Naive thymus-derived CD8-positive, alpha-beta T cell (primary cell): ENCODE measurements at regions not wholly inside any gene's neighbourhood (a gene's known extent, or its start where the extent isn't known, plus 50 kb on each side); places are given as distances from the start of the nearest gene placed in this dataset.

ENCODE experiments used
- ATAC-seq, 2 donors: fragments of 150-1000 bp; cut with Tn5 transposase in 1 of 2; sonication (Bioruptor Pico), chemical (Tn5 transposase) in 1 of 2; 1 replicate in 1 of 2; 2 replicates in 1 of 2; pipeline ENCODE4 v1.10.0; 2021; ENCODE audit warnings: mild to moderate bottlenecking in 2 of 2, moderate library complexity in 2 of 2
- POLR2A ChIA-PET: fragments of 350-600 bp; sonication (Branson Sonifier 250); formaldehyde crosslinking; loops from one replicate; lab custom pipeline; 2021; ENCODE audit warnings: antibody characterized with exemption; lab: Charles Lee
- DNase-seq, 10 donors: peaks; one replicate each; pipeline versions ENCODE4 v3.0.0 to v3.0.0-alpha.2; 2020 to 2022
- H3K27ac Mint-ChIP-seq, 10 donors: one replicate each; pipeline ENCODE4 v1.8.0; 2020 to 2022; ENCODE audit warnings: mild to moderate bottlenecking in 10 of 10, mixed read lengths in 10 of 10, moderate library complexity in 4 of 10, inconsistent platforms in 1 of 10
- H3K27me3 Mint-ChIP-seq, 5 donors: one replicate each; pipeline ENCODE4 v1.8.0; 2021 to 2022; ENCODE audit warnings: mixed read lengths in 5 of 5
- H3K36me3 Mint-ChIP-seq, 3 donors: one replicate each; pipeline ENCODE4 v1.8.0; 2020 to 2022; ENCODE audit warnings: mixed read lengths in 3 of 3, mild to moderate bottlenecking in 2 of 3, inconsistent platforms in 1 of 3
- H3K4me1 Mint-ChIP-seq, 4 donors: one replicate each; pipeline ENCODE4 v1.8.0; 2021 to 2022; ENCODE audit warnings: mixed read lengths in 4 of 4
- H3K4me3 Mint-ChIP-seq, 10 donors: one replicate each; pipeline ENCODE4 v1.8.0; 2020 to 2022; ENCODE audit warnings: mild to moderate bottlenecking in 10 of 10, mixed read lengths in 10 of 10, moderate library complexity in 6 of 10, inconsistent platforms in 1 of 10
- H3K9me3 Mint-ChIP-seq, 9 donors: one replicate each; pipeline ENCODE4 v1.8.0; 2020 to 2022; ENCODE audit warnings: mixed read lengths in 9 of 9, mild to moderate bottlenecking in 3 of 9, inconsistent platforms in 1 of 9, moderate library complexity in 1 of 9

- Mint-ChIP-seq H3K27me3 (no peaks in the 10 kb centered on the region), H3K9me3 (peaks cover 0 to 2% (median 0%) of the 10 kb centered on the region in 9 donors), H3K4me1 (peaks cover 4 to 12% (median 8%) of the 10 kb centered on the region in 4 donors), H3K27ac (no peak overlapping the region), H3K36me3 (no peaks in the 10 kb centered on the region), H3K4me3 (no peak overlapping the region)
- DNase-seq, result no peak
- POLR2A ChIA-PET, result no interaction called here
- no peak for ATAC-seq
Measured at GRCh38 chrX:42541554-42541953, 236.4 kb downstream of the PPP1R2C start.

GRCh38 chrX:42540146-42540545 lies 237.8 kb downstream of the PPP1R2C start:
- POLR2A ChIA-PET, result interaction anchor here (0.6 kb wide), 1 partner anchor 1967 kb away, joined by 5 read pairs; no protein-coding TSS in a partner anchor
- Mint-ChIP-seq H3K36me3 (no peaks in the 10 kb centered on the region), H3K9me3 (peaks cover 0 to 2% (median 0%) of the 10 kb centered on the region in 9 donors), H3K4me3 (no peak overlapping the region), H3K27me3 (no peaks in the 10 kb centered on the region), H3K27ac (no peak overlapping the region), H3K4me1 (peaks cover 6 to 12% (median 10%) of the 10 kb centered on the region in 4 donors)
- no peak for ATAC-seq
- DNase-seq, result no peak

DNA sequence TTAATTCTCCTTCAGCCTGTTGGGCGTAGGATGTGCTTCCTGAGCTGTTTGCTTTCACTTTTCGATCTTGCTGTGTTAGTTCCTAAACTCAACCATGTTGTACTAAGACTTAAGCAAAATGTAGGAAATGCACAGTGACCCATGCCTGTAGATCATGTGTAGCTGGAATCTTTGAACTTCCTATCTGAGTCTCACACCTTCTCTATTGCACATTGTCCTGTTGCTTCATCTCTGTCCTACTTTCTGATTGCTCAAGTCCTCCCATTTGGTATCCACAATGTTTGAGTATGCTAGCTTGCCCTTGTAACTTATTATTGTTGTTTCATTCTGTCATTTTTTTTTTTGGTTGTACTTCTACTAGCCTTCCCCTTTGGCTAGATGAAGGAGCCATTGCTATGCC lies 239.6 kb downstream of the PPP1R2C start:
- POLR2A ChIA-PET, result interaction anchor here (0.6 kb wide), 1 partner anchor 892 kb away, joined by 3 read pairs; no protein-coding TSS in a partner anchor
- H3K4me1 Mint-ChIP-seq, result peaks cover 6 to 12% (median 11%) of the 10 kb centered on the region in 4 donors
- DNase-seq, result no peak
- H3K4me3 Mint-ChIP-seq, result peak overlapping the region in 4 of 10 donors; percentile 15 to 47 (median 36)
- H3K36me3 Mint-ChIP-seq, result peaks cover 0 to 7% (median 0%) of the 10 kb centered on the region in 3 donors
- H3K9me3 Mint-ChIP-seq, result peaks cover 0 to 2% (median 0%) of the 10 kb centered on the region in 9 donors
- ATAC-seq, result no peak
- no peaks in the 10 kb centered on the region for H3K27me3 Mint-ChIP-seq
- peak overlapping the region in 3 of 10 donors; percentile 48 to 60 (median 53) for H3K27ac Mint-ChIP-seq

DNA sequence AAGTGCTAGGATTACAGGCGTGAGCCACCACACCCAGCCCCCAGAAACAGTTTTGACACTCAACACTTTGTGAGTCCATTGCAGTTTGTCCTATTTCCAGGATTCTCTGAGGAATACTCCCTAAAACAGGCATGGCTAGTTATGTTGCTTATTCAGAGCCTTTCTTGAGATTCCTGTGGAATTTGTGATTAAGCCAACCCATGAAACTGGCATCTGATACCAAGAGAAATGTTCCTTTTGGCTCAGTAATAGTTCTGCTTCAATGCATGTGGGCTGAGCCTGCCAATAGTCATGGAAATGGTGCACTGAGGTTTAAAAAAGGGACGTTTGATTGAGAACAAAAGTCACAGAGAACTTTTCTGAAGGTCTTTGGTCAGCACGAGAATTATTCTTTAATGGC lies 241.7 kb downstream of the PPP1R2C start:
- Mint-ChIP-seq H3K27ac (no peak overlapping the region), H3K27me3 (no peaks in the 10 kb centered on the region), H3K4me1 (peaks cover 6 to 18% (median 14%) of the 10 kb centered on the region in 4 donors), H3K9me3 (peaks cover 0 to 2% (median 0%) of the 10 kb centered on the region in 9 donors), H3K36me3 (peaks cover 0 to 7% (median 0%) of the 10 kb centered on the region in 3 donors), H3K4me3 (no peak overlapping the region)
- POLR2A ChIA-PET, result no interaction called here
- ATAC-seq, result no peak
- no peak for DNase-seq

DNA sequence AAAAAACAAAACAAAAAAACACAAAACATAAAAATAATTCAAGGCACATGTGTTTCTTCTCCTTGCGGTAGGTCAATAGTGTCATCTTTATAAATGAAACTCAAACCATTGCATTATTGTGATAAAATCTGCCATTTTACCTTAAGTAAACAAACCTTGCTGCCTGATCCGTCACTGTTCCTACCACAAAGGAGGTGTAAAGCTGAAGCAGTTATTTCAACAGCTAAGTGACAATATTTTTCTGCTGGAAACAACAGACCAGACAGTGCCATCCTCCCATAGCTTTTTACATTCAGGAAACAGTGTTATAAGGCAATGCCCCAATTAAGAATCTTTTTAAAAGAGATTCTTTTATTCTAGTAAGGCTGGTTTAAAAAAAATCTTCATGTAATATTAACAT lies 242.7 kb downstream of the PPP1R2C start:
- H3K27me3 Mint-ChIP-seq, result no peaks in the 10 kb centered on the region
- H3K27ac Mint-ChIP-seq, result peak overlapping the region in 1 of 10 donors; percentile 41
- no peak for ATAC-seq
- peaks cover 0 to 7% (median 0%) of the 10 kb centered on the region in 3 donors for H3K36me3 Mint-ChIP-seq
- no peak for DNase-seq
- no peak overlapping the region for H3K4me3 Mint-ChIP-seq
- H3K4me1 Mint-ChIP-seq, result peaks cover 9 to 23% (median 20%) of the 10 kb centered on the region in 4 donors
- peaks cover 0 to 2% (median 0%) of the 10 kb centered on the region in 9 donors for H3K9me3 Mint-ChIP-seq
- POLR2A ChIA-PET, result no interaction called here

DNA sequence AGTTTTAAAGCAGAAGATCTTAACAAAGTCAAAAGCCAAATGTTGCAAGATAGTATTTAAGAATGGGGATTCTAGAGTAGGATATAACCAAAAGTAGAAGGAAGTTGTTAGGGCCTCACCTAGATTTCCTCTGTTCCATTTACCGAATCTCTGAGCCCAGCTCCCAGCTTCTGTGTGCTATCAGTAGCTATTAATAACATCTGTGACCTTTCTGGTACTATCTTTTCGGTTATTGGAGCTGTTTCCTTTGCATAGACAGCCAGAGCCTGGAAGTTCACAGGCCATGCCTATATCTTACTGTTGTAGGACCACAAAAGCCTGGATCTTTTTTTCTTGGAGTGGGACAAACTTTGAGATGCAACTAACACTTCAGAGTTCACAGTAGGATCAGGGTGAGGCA lies 244.2 kb downstream of the PPP1R2C start:
- Mint-ChIP-seq H3K36me3 (peaks cover 0 to 10% (median under 1%) of the 10 kb centered on the region in 3 donors), H3K27ac (no peak overlapping the region), H3K27me3 (no peaks in the 10 kb centered on the region), H3K4me1 (peaks cover 10 to 23% (median 19%) of the 10 kb centered on the region in 4 donors), H3K4me3 (no peak overlapping the region), H3K9me3 (peaks cover 0 to 6% (median 4%) of the 10 kb centered on the region in 9 donors)
- DNase-seq, result no peak
- POLR2A ChIA-PET, result no interaction called here
- no peak for ATAC-seq

GRCh38 chrX:42531441-42531840 lies 246.5 kb downstream of the PPP1R2C start:
- POLR2A ChIA-PET, result no interaction called here

GRCh38 chrX:42530027-42530426 lies 247.9 kb downstream of the PPP1R2C start:
- no peak overlapping the region for H3K4me3 Mint-ChIP-seq
- H3K27ac Mint-ChIP-seq, result peak overlapping the region in 2 of 10 donors; percentile 38 to 41
- DNase-seq, result no peak
- ATAC-seq, result no peak
- H3K9me3 Mint-ChIP-seq, result peaks cover 0 to 19% (median 7%) of the 10 kb centered on the region in 9 donors
- peaks cover 4 to 13% (median 10%) of the 10 kb centered on the region in 4 donors for H3K4me1 Mint-ChIP-seq
- peaks cover 0 to 18% (median 3%) of the 10 kb centered on the region in 3 donors for H3K36me3 Mint-ChIP-seq
- H3K27me3 Mint-ChIP-seq, result no peaks in the 10 kb centered on the region
- POLR2A ChIA-PET, result no interaction called here

More at GRCh38 chrX:42531441-42531840, 246.5 kb downstream of the PPP1R2C start:
- Mint-ChIP-seq H3K27ac (peak overlapping the region in 3 of 10 donors; percentile 24 to 81 (median 37)), H3K4me3 (no peak overlapping the region), H3K36me3 (peaks cover 0 to 18% (median 3%) of the 10 kb centered on the region in 3 donors), H3K9me3 (peaks cover 0 to 17% (median 7%) of the 10 kb centered on the region in 9 donors), H3K4me1 (peaks cover 4 to 19% (median 10%) of the 10 kb centered on the region in 4 donors), H3K27me3 (no peaks in the 10 kb centered on the region)
- ATAC-seq (peak; percentile 56 to 62), DNase-seq (peak in 4 of 10 donors; percentile 1 to 26 (median 14))

DNA sequence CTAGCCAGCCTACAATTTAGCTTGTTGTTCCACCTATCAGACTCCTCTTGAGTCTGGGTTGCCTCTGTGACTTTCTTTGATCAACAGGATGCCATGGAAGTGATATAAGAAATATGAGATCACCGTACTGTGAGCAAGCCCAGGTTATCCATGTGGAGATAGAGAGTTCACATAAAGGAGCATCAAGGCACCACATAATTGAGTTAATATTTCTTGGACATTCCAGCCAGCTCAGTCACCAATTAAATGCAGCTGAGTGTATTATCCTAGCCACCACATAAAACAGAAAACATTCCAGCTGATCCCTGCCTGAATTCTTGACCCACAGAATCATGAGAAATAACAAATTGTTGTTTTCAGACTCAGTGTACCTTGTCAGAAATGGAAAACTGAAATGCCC lies 253.6 kb downstream of the PPP1R2C start:
- no peak overlapping the region for H3K27ac Mint-ChIP-seq
- peaks cover 0 to 19% (median 7%) of the 10 kb centered on the region in 9 donors for H3K9me3 Mint-ChIP-seq
- ATAC-seq (no peak), DNase-seq (no peak)
- H3K27me3 Mint-ChIP-seq, result no peaks in the 10 kb centered on the region
- H3K4me1 Mint-ChIP-seq, result no peaks in the 10 kb centered on the region
- peaks cover 0 to 11% (median 3%) of the 10 kb centered on the region in 3 donors for H3K36me3 Mint-ChIP-seq
- POLR2A ChIA-PET, result no interaction called here
- no peak overlapping the region for H3K4me3 Mint-ChIP-seq

DNA sequence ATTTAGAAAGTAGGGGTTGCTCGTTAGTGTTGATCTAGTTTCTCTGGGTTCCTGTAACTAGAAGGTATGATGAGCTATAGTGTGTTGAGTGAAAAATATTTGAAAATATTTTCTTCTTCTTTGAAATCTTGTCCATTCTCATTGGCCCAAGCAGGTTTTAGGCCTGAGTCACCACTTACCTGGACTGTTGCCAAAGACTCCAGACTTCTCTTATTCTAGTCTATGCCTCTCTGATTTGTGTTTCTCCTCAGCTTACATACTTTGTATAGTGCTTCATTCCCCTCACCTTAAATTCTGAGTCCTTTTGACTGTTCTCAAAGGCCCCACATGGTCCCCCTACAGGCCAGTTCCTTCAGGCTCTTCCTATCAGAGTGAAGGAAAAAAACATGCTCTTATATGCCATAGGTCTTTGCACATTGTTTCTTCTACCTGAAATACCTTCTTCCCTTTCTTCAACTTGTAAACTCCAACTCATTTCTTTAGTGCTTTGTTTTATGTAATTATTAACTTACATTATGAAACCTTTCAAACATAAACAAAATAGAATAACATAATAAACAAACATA lies 258.2 kb downstream of the PPP1R2C start:
- H3K27me3 Mint-ChIP-seq, result no peaks in the 10 kb centered on the region
- POLR2A ChIA-PET, result no interaction called here
- no peak overlapping the region for H3K4me3 Mint-ChIP-seq
- H3K27ac Mint-ChIP-seq, result no peak overlapping the region
- DNase-seq (no peak), ATAC-seq (no peak)
- no peaks in the 10 kb centered on the region for H3K36me3 Mint-ChIP-seq
- no peaks in the 10 kb centered on the region for H3K9me3 Mint-ChIP-seq
- H3K4me1 Mint-ChIP-seq, result no peaks in the 10 kb centered on the region

- Mint-ChIP-seq H3K27ac (no peak overlapping the region), H3K4me3 (no peak overlapping the region), H3K36me3 (peaks cover 0 to 4% (median 0%) of the 10 kb centered on the region in 3 donors), H3K4me1 (no peaks in the 10 kb centered on the region), H3K9me3 (peaks cover 0 to 10% (median 0%) of the 10 kb centered on the region in 9 donors), H3K27me3 (no peaks in the 10 kb centered on the region)
- no peak for DNase-seq
- no peak for ATAC-seq
- POLR2A ChIA-PET, result no interaction called here
Measured at GRCh38 chrX:42515939-42516338, 262.0 kb downstream of the PPP1R2C start.

GRCh38 chrX:42505016-42505415 lies 272.9 kb downstream of the PPP1R2C start:
- Mint-ChIP-seq H3K4me1 (peaks cover 0 to 5% (median under 1%) of the 10 kb centered on the region in 4 donors), H3K9me3 (peaks cover 0 to 25% (median 16%) of the 10 kb centered on the region in 9 donors), H3K36me3 (peaks cover 0 to 32% (median 8%) of the 10 kb centered on the region in 3 donors)

DNA sequence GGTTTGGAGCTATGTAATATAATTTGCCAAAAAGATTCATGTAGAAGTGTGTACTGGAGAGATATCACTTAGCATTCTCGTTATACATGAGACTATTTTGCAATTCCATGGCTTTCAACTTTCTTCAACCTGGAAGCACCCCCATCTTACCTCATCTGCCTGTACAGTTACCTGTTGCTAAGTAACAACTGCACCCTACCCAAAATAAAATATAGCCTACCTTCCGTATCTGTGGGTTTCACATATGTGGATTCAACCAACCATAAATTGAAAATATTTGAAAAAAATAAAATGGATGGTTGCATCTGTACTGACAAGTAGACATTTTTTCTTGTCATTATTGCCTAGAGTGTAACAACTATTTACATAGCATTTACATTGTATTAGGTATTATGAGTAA lies 278.3 kb downstream of the PPP1R2C start:
- no peaks in the 10 kb centered on the region for H3K27me3 Mint-ChIP-seq
- no peak overlapping the region for H3K27ac Mint-ChIP-seq
- ATAC-seq (no peak), DNase-seq (no peak)
- peaks cover 0 to 1% (median 0%) of the 10 kb centered on the region in 9 donors for H3K9me3 Mint-ChIP-seq
- POLR2A ChIA-PET, result no interaction called here
- no peak overlapping the region for H3K4me3 Mint-ChIP-seq
- peaks cover 7 to 25% (median 18%) of the 10 kb centered on the region in 4 donors for H3K4me1 Mint-ChIP-seq
- H3K36me3 Mint-ChIP-seq, result no peaks in the 10 kb centered on the region

More at GRCh38 chrX:42505016-42505415, 272.9 kb downstream of the PPP1R2C start:
- no peak overlapping the region for H3K27ac Mint-ChIP-seq
- no peak for ATAC-seq
- no peak for DNase-seq
- POLR2A ChIA-PET, result no interaction called here
- H3K27me3 Mint-ChIP-seq, result no peaks in the 10 kb centered on the region
- H3K4me3 Mint-ChIP-seq, result no peak overlapping the region
